ENCODE measurements at regions not wholly inside any gene's neighbourhood (a gene's known extent, or its start where the extent isn't known, plus 50 kb on each side); places are given as distances from the start of the nearest gene placed in this dataset.

GRCh38 chr9:78934880-78935279 is 636.9 kb upstream of the TLE4 start:
- no peaks in the 10 kb centered on the region for H3K4me1 ChIP-seq (ENCODE audit: control insufficient read depth, insufficient read depth, low read length)
- DNase-seq: no peak
- no peaks in the 10 kb centered on the region for H3K9me3 ChIP-seq (ENCODE audit: control insufficient read depth, low read depth, low read length)
- H3K27ac ChIP-seq (ENCODE audit: low read length): no peak overlapping the region
- no peaks in the 10 kb centered on the region for H3K27me3 ChIP-seq (ENCODE audit: control insufficient read depth, insufficient read depth, low read length)
- H3K36me3 ChIP-seq (ENCODE audit: control insufficient read depth, insufficient read depth, low read length): no peaks in the 10 kb centered on the region
- H3K4me3 ChIP-seq (ENCODE audit: low read length): no peak overlapping the region
- 100% methylated on average over 1 of the region's 1 CpG for WGBS (ENCODE audit: insufficient coverage, low lambda C conversion rate)

- no peaks in the 10 kb centered on the region for H3K36me3 ChIP-seq (ENCODE audit: control insufficient read depth, insufficient read depth, low read length)
- H3K4me3 ChIP-seq (ENCODE audit: low read length): no peak overlapping the region
- no CpG with 5 or more reads among the region's 4 CpGs for WGBS (ENCODE audit: insufficient coverage, low lambda C conversion rate)
- no peaks in the 10 kb centered on the region for H3K27me3 ChIP-seq (ENCODE audit: control insufficient read depth, insufficient read depth, low read length)
- H3K4me1 ChIP-seq (ENCODE audit: control insufficient read depth, insufficient read depth, low read length): no peaks in the 10 kb centered on the region
- no peaks in the 10 kb centered on the region for H3K9me3 ChIP-seq (ENCODE audit: control insufficient read depth, low read depth, low read length)
- H3K27ac ChIP-seq (ENCODE audit: low read length): no peak overlapping the region
- DNase-seq: no peak
Measured at GRCh38 chr9:78938821-78939220, 632.9 kb upstream of the TLE4 start.

GRCh38 chr9:78939311-78940065 is 632.3 kb upstream of the TLE4 start:
- Histone ChIP-seq H3K27me3 (ENCODE audit: control insufficient read depth, insufficient read depth, low read length) (no peaks in the 10 kb centered on the region), H3K4me3 (ENCODE audit: low read length) (no peak overlapping the region), H3K27ac (ENCODE audit: low read length) (no peak overlapping the region), H3K4me1 (ENCODE audit: control insufficient read depth, insufficient read depth, low read length) (no peaks in the 10 kb centered on the region), H3K36me3 (ENCODE audit: control insufficient read depth, insufficient read depth, low read length) (no peaks in the 10 kb centered on the region), H3K9me3 (ENCODE audit: control insufficient read depth, low read depth, low read length) (no peaks in the 10 kb centered on the region)
- no CpG with 5 or more reads among the region's 6 CpGs for WGBS (ENCODE audit: insufficient coverage, low lambda C conversion rate)
- DNase-seq: peak; percentile 3 to 6

GRCh38 chr9:78940121-78940855 is 631.5 kb upstream of the TLE4 start:
- H3K9me3 ChIP-seq (ENCODE audit: control insufficient read depth, low read depth, low read length): no peaks in the 10 kb centered on the region
- no peaks in the 10 kb centered on the region for H3K27me3 ChIP-seq (ENCODE audit: control insufficient read depth, insufficient read depth, low read length)
- no peak overlapping the region for H3K27ac ChIP-seq (ENCODE audit: low read length)
- DNase-seq: no peak
- no peak overlapping the region for H3K4me3 ChIP-seq (ENCODE audit: low read length)
- H3K4me1 ChIP-seq (ENCODE audit: control insufficient read depth, insufficient read depth, low read length): no peaks in the 10 kb centered on the region
- H3K36me3 ChIP-seq (ENCODE audit: control insufficient read depth, insufficient read depth, low read length): no peaks in the 10 kb centered on the region
- WGBS (ENCODE audit: insufficient coverage, low lambda C conversion rate): 73% methylated on average over 3 of the region's 4 CpGs

- H3K27ac ChIP-seq (ENCODE audit: low read length): no peak overlapping the region
- no peaks in the 10 kb centered on the region for H3K9me3 ChIP-seq (ENCODE audit: control insufficient read depth, low read depth, low read length)
- no peaks in the 10 kb centered on the region for H3K36me3 ChIP-seq (ENCODE audit: control insufficient read depth, insufficient read depth, low read length)
- no peak overlapping the region for H3K4me3 ChIP-seq (ENCODE audit: low read length)
- no peaks in the 10 kb centered on the region for H3K27me3 ChIP-seq (ENCODE audit: control insufficient read depth, insufficient read depth, low read length)
- WGBS (ENCODE audit: insufficient coverage, low lambda C conversion rate): no CpG with 5 or more reads among the region's 2 CpGs
- no peaks in the 10 kb centered on the region for H3K4me1 ChIP-seq (ENCODE audit: control insufficient read depth, insufficient read depth, low read length)
- DNase-seq: no peak
Measured at GRCh38 chr9:78954286-78954685, 617.5 kb upstream of the TLE4 start.

- no CpG with 5 or more reads among the region's 2 CpGs for WGBS (ENCODE audit: insufficient coverage, low lambda C conversion rate)
- no peaks in the 10 kb centered on the region for H3K9me3 ChIP-seq (ENCODE audit: control insufficient read depth, low read depth, low read length)
- no peaks in the 10 kb centered on the region for H3K36me3 ChIP-seq (ENCODE audit: control insufficient read depth, insufficient read depth, low read length)
- no peak overlapping the region for H3K4me3 ChIP-seq (ENCODE audit: low read length)
- no peak for DNase-seq
- H3K4me1 ChIP-seq (ENCODE audit: control insufficient read depth, insufficient read depth, low read length): no peaks in the 10 kb centered on the region
- no peak overlapping the region for H3K27ac ChIP-seq (ENCODE audit: low read length)
- no peaks in the 10 kb centered on the region for H3K27me3 ChIP-seq (ENCODE audit: control insufficient read depth, insufficient read depth, low read length)
Measured at GRCh38 chr9:78958892-78959291, 612.9 kb upstream of the TLE4 start.

GRCh38 chr9:78962156-78962555 is 609.6 kb upstream of the TLE4 start:
- Histone ChIP-seq H3K4me1 (ENCODE audit: control insufficient read depth, insufficient read depth, low read length) (no peaks in the 10 kb centered on the region), H3K4me3 (ENCODE audit: low read length) (no peak overlapping the region), H3K9me3 (ENCODE audit: control insufficient read depth, low read depth, low read length) (no peaks in the 10 kb centered on the region), H3K27ac (ENCODE audit: low read length) (no peak overlapping the region), H3K36me3 (ENCODE audit: control insufficient read depth, insufficient read depth, low read length) (no peaks in the 10 kb centered on the region), H3K27me3 (ENCODE audit: control insufficient read depth, insufficient read depth, low read length) (no peaks in the 10 kb centered on the region)
- no peak for DNase-seq
- WGBS (ENCODE audit: insufficient coverage, low lambda C conversion rate): 100% methylated on average over 1 of the region's 2 CpGs

- H3K27me3 ChIP-seq (ENCODE audit: control insufficient read depth, insufficient read depth, low read length): no peaks in the 10 kb centered on the region
- H3K27ac ChIP-seq (ENCODE audit: low read length): no peak overlapping the region
- peaks cover 4% of the 10 kb centered on the region for H3K9me3 ChIP-seq (ENCODE audit: control insufficient read depth, low read depth, low read length)
Measured at GRCh38 chr9:78963911-78964310, 607.9 kb upstream of the TLE4 start.

GRCh38 chr9:78967596-78968217 is 604.1 kb upstream of the TLE4 start:
- Histone ChIP-seq H3K9me3 (ENCODE audit: control insufficient read depth, low read depth, low read length) (peaks cover 4% of the 10 kb centered on the region), H3K4me3 (ENCODE audit: low read length) (no peak overlapping the region), H3K36me3 (ENCODE audit: control insufficient read depth, insufficient read depth, low read length) (no peaks in the 10 kb centered on the region), H3K4me1 (ENCODE audit: control insufficient read depth, insufficient read depth, low read length) (no peaks in the 10 kb centered on the region), H3K27ac (ENCODE audit: low read length) (no peak overlapping the region), H3K27me3 (ENCODE audit: control insufficient read depth, insufficient read depth, low read length) (no peaks in the 10 kb centered on the region)
- WGBS (ENCODE audit: insufficient coverage, low lambda C conversion rate): 83% methylated on average over 1 of the region's 3 CpGs
- no peak for DNase-seq

More at GRCh38 chr9:78963911-78964310, 607.9 kb upstream of the TLE4 start:
- Histone ChIP-seq H3K4me1 (ENCODE audit: control insufficient read depth, insufficient read depth, low read length) (no peaks in the 10 kb centered on the region), H3K36me3 (ENCODE audit: control insufficient read depth, insufficient read depth, low read length) (no peaks in the 10 kb centered on the region), H3K4me3 (ENCODE audit: low read length) (no peak overlapping the region)
- no peak for DNase-seq

- H3K36me3 ChIP-seq (ENCODE audit: control insufficient read depth, insufficient read depth, low read length): no peaks in the 10 kb centered on the region
- no peak for DNase-seq
- H3K27ac ChIP-seq (ENCODE audit: low read length): no peak overlapping the region
- no peak overlapping the region for H3K4me3 ChIP-seq (ENCODE audit: low read length)
- peaks cover 4% of the 10 kb centered on the region for H3K9me3 ChIP-seq (ENCODE audit: control insufficient read depth, low read depth, low read length)
- no CpG with 5 or more reads among the region's 2 CpGs for WGBS (ENCODE audit: insufficient coverage, low lambda C conversion rate)
- H3K4me1 ChIP-seq (ENCODE audit: control insufficient read depth, insufficient read depth, low read length): no peaks in the 10 kb centered on the region
- no peaks in the 10 kb centered on the region for H3K27me3 ChIP-seq (ENCODE audit: control insufficient read depth, insufficient read depth, low read length)
Measured at GRCh38 chr9:78970375-78970774, 601.4 kb upstream of the TLE4 start.

All from large intestine (tissue), 3 donors.